Activated naive CD4-positive, alpha-beta T cell treated with anti-CD3 and anti-CD28 coated beads for 36 hours (primary cell): ENCODE measurements at regions not wholly inside any gene's neighbourhood (a gene's known extent, or its start where the extent isn't known, plus 50 kb on each side); places are given as distances from the start of the nearest gene placed in this dataset.

ENCODE experiments used
- CTCF ChIA-PET: fragments of 350-600 bp; sonication (Branson Sonifier 250); formaldehyde crosslinking; loops from one replicate; lab custom pipeline; 2021; ENCODE audit warnings: antibody characterized with exemption; lab: Charles Lee
- DNase-seq: peaks from one replicate; pipeline ENCODE4 v3.0.0-alpha.2; 2020
- H3K27ac Mint-ChIP-seq: one replicate; pipeline ENCODE4 v1.8.0; 2021; ENCODE audit warnings: mild to moderate bottlenecking, mixed read lengths
- H3K27me3 Mint-ChIP-seq: one replicate; pipeline ENCODE4 v1.8.0; 2021; ENCODE audit warnings: low read depth, mixed read lengths
- H3K36me3 Mint-ChIP-seq: one replicate; pipeline ENCODE4 v1.8.0; 2021; ENCODE audit warnings: low read depth, mixed read lengths
- H3K4me1 Mint-ChIP-seq: one replicate; pipeline ENCODE4 v1.8.0; 2021; ENCODE audit warnings: low read depth, mixed read lengths
- H3K4me3 Mint-ChIP-seq: one replicate; pipeline ENCODE4 v1.8.0; 2021; ENCODE audit warnings: mild to moderate bottlenecking, moderate library complexity, mixed read lengths
- H3K9me3 Mint-ChIP-seq: one replicate; pipeline ENCODE4 v1.8.0; 2021; ENCODE audit warnings: mixed read lengths
- intact Hi-C: fragments of 100-400 bp; cut with micrococcal nuclease; formaldehyde crosslinking; loops from one replicate; pipeline ENCODE4 v1.15.1; 2023

GRCh38 chr4:71194454-71194853 is 144.4 kb upstream of the SLC4A4 start:
- CTCF ChIA-PET, result interaction anchor here (1.1 kb wide), 1 partner anchor 9 kb away, joined by 3 read pairs; no protein-coding TSS in a partner anchor
- H3K4me3 Mint-ChIP-seq, result no peak overlapping the region

GRCh38 chr4:71195924-71196323 is 142.9 kb upstream of the SLC4A4 start:
- no peak overlapping the region for H3K4me3 Mint-ChIP-seq
- CTCF ChIA-PET, result interaction anchor here (0.9 kb wide), 1 partner anchor 11 kb away, joined by 4 read pairs; no protein-coding TSS in a partner anchor
- intact Hi-C loops, result no loop called here
- no peak for DNase-seq
- peaks cover 7% of the 10 kb centered on the region for H3K4me1 Mint-ChIP-seq
- no peaks in the 10 kb centered on the region for H3K9me3 Mint-ChIP-seq
- no peak overlapping the region for H3K27ac Mint-ChIP-seq
- peaks cover 24% of the 10 kb centered on the region for H3K27me3 Mint-ChIP-seq
- H3K36me3 Mint-ChIP-seq, result no peaks in the 10 kb centered on the region

More at GRCh38 chr4:71194454-71194853, 144.4 kb upstream of the SLC4A4 start:
- no peak for DNase-seq
- Mint-ChIP-seq H3K9me3 (no peaks in the 10 kb centered on the region), H3K4me1 (peaks cover 7% of the 10 kb centered on the region), H3K36me3 (no peaks in the 10 kb centered on the region), H3K27me3 (peaks cover 36% of the 10 kb centered on the region), H3K27ac (no peak overlapping the region)
- intact Hi-C loops, result no loop called here

GRCh38 chr4:71198958-71199357 is 139.9 kb upstream of the SLC4A4 start:
- DNase-seq, result no peak
- Mint-ChIP-seq H3K36me3 (no peaks in the 10 kb centered on the region), H3K4me1 (peaks cover 7% of the 10 kb centered on the region), H3K4me3 (no peak overlapping the region), H3K27me3 (peaks cover 5% of the 10 kb centered on the region), H3K9me3 (no peaks in the 10 kb centered on the region), H3K27ac (no peak overlapping the region)
- intact Hi-C loops, result no loop called here
- CTCF ChIA-PET, result interaction anchor here (0.6 kb wide), 1 partner anchor 243 kb away, joined by 3 read pairs; no protein-coding TSS in a partner anchor

GRCh38 chr4:71201057-71201456 is 137.8 kb upstream of the SLC4A4 start:
- Mint-ChIP-seq H3K4me1 (peaks cover 7% of the 10 kb centered on the region), H3K36me3 (no peaks in the 10 kb centered on the region), H3K27me3 (peaks cover 1% of the 10 kb centered on the region), H3K9me3 (no peaks in the 10 kb centered on the region), H3K4me3 (no peak overlapping the region), H3K27ac (no peak overlapping the region)
- CTCF ChIA-PET, result interaction anchor here (0.6 to 0.7 kb wide), 2 partner anchors 16 to 473 kb away, joined by 4 read pairs; no protein-coding TSS in a partner anchor
- no peak for DNase-seq
- intact Hi-C loops, result no loop called here

GRCh38 chr4:71201817-71202576 is 136.8 kb upstream of the SLC4A4 start:
- H3K4me3 Mint-ChIP-seq, result no peak overlapping the region
- H3K4me1 Mint-ChIP-seq, result peaks cover 7% of the 10 kb centered on the region
- CTCF ChIA-PET, result interaction anchor here (0.7 kb wide), 1 partner anchor 17 kb away, joined by 4 read pairs; no protein-coding TSS in a partner anchor
- H3K9me3 Mint-ChIP-seq, result no peaks in the 10 kb centered on the region
- intact Hi-C loops, result no loop called here
- DNase-seq, result no peak
- H3K27me3 Mint-ChIP-seq, result no peaks in the 10 kb centered on the region
- no peak overlapping the region for H3K27ac Mint-ChIP-seq
- no peaks in the 10 kb centered on the region for H3K36me3 Mint-ChIP-seq

DNA sequence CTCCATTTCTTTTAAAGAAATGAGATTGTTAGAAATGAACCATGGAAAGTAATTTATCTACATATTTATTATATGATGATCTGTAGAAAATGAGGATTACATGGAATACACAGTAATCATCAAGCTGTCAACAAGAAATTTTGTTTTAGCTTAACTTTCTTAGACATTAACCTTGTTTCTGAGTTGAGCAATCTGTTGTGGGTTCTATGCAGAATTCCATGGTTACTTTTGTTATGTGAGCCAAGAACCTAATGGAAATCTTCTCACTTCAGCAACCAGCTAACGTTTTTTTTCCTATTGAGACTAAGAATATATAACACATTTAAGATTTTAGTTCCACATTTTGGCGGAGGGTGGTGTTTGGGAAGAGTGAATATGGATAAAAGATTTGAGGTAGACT is 136.1 kb upstream of the SLC4A4 start:
- H3K36me3 Mint-ChIP-seq, result no peaks in the 10 kb centered on the region
- H3K9me3 Mint-ChIP-seq, result no peaks in the 10 kb centered on the region
- CTCF ChIA-PET, result interaction anchor here (0.6 to 0.7 kb wide), 2 partner anchors 147 to 193 kb away, joined by 3 to 4 read pairs; no protein-coding TSS in a partner anchor
- no peaks in the 10 kb centered on the region for H3K27me3 Mint-ChIP-seq
- H3K4me3 Mint-ChIP-seq, result no peak overlapping the region
- no peak overlapping the region for H3K27ac Mint-ChIP-seq
- DNase-seq, result no peak
- intact Hi-C loops, result no loop called here
- H3K4me1 Mint-ChIP-seq, result peaks cover 7% of the 10 kb centered on the region

- Mint-ChIP-seq H3K36me3 (no peaks in the 10 kb centered on the region), H3K27me3 (no peaks in the 10 kb centered on the region), H3K4me1 (peaks cover 1% of the 10 kb centered on the region), H3K9me3 (no peaks in the 10 kb centered on the region), H3K27ac (no peak overlapping the region), H3K4me3 (no peak overlapping the region)
- CTCF ChIA-PET, result no interaction called here
- no peak for DNase-seq
- intact Hi-C loops, result no loop called here
These were observed 134.8 kb upstream of the SLC4A4 start for GRCh38 chr4:71204056-71204455.

DNA sequence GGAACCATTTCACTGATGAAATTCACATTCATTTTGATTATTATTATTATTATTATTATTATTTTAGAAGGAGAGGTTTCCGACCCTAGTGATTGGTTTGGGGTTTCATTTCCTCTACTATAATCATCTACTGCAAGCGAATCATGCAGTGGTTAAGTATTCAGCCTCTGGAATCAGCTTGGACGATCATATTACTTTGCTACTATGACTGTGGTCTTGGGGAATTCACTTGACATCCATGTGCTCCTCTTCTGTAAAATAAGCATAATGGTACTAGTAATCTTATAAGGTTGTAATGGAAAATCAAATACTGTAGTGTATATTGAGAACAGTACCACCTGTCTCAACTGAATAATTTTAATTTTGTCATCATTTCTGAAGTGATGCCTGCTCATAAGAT is 132.1 kb upstream of the SLC4A4 start:
- CTCF ChIA-PET, result no interaction called here
- Mint-ChIP-seq H3K36me3 (no peaks in the 10 kb centered on the region), H3K27ac (no peak overlapping the region), H3K4me3 (no peak overlapping the region), H3K27me3 (no peaks in the 10 kb centered on the region), H3K9me3 (no peaks in the 10 kb centered on the region), H3K4me1 (no peaks in the 10 kb centered on the region)
- no peak for DNase-seq
- intact Hi-C loops, result no loop called here

GRCh38 chr4:71209161-71209560 is 129.7 kb upstream of the SLC4A4 start:
- CTCF ChIA-PET, result interaction anchor here (0.6 kb wide), 1 partner anchor 15 kb away, joined by 3 read pairs; no protein-coding TSS in a partner anchor
- no peak overlapping the region for H3K27ac Mint-ChIP-seq
- H3K27me3 Mint-ChIP-seq, result no peaks in the 10 kb centered on the region
- H3K36me3 Mint-ChIP-seq, result no peaks in the 10 kb centered on the region
- H3K4me1 Mint-ChIP-seq, result no peaks in the 10 kb centered on the region
- intact Hi-C loops, result no loop called here
- H3K9me3 Mint-ChIP-seq, result no peaks in the 10 kb centered on the region
- DNase-seq, result no peak
- no peak overlapping the region for H3K4me3 Mint-ChIP-seq

DNA sequence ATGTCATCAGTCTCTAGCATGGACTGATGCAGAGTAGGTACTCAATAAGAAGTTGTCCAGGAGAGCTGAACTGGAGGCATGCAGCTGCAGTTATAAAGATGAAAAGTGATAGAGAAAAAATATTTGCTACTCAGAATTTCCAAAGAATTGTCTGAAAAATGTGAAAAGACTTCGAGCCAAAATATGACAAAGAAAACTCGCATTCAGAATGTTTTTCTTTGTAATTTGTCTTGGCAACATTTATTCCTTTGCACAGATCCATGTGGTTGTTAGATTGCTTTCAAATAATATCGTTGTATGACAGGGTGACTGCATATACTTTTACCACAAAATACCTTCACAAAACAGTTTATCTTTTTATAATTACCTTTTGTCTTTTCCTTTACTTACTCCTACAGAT is 128.0 kb upstream of the SLC4A4 start:
- H3K36me3 Mint-ChIP-seq, result no peaks in the 10 kb centered on the region
- no peaks in the 10 kb centered on the region for H3K4me1 Mint-ChIP-seq
- no peak overlapping the region for H3K27ac Mint-ChIP-seq
- no peaks in the 10 kb centered on the region for H3K9me3 Mint-ChIP-seq
- H3K4me3 Mint-ChIP-seq, result no peak overlapping the region
- intact Hi-C loops, result no loop called here
- DNase-seq, result no peak
- H3K27me3 Mint-ChIP-seq, result no peaks in the 10 kb centered on the region
- CTCF ChIA-PET, result no interaction called here

- Mint-ChIP-seq H3K4me3 (no peak overlapping the region), H3K9me3 (no peaks in the 10 kb centered on the region), H3K4me1 (no peaks in the 10 kb centered on the region), H3K27me3 (no peaks in the 10 kb centered on the region), H3K27ac (no peak overlapping the region), H3K36me3 (no peaks in the 10 kb centered on the region)
- intact Hi-C loops, result no loop called here
- no peak for DNase-seq
- CTCF ChIA-PET, result interaction anchor here (0.6 kb wide), 1 partner anchor 1477 kb away, joined by 3 read pairs; no protein-coding TSS in a partner anchor
These were observed 127.1 kb upstream of the SLC4A4 start for GRCh38 chr4:71211748-71212147.

DNA sequence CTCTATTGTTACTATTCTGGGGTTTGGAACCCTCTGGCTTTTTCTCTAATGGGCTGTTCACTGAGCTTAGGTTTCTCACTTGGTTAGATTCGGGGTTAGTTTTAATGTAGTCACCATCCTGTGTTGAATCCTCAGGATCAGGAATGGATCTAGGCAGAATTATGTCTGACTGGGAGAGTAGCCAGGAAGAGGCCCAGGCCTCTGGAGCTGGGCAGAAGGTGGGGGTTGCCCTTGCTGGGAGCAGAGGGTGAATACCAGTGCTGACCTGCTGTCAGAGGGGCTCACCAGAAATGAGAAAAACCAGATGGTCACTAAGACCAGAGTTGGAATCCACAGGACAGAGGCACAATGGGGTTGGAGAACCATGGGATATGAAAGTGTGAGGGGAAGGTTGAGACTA is 126.6 kb upstream of the SLC4A4 start:
- DNase-seq, result no peak
- Mint-ChIP-seq H3K27ac (no peak overlapping the region), H3K4me1 (no peaks in the 10 kb centered on the region), H3K4me3 (no peak overlapping the region), H3K27me3 (no peaks in the 10 kb centered on the region), H3K9me3 (no peaks in the 10 kb centered on the region), H3K36me3 (no peaks in the 10 kb centered on the region)
- intact Hi-C loops, result no loop called here
- CTCF ChIA-PET, result interaction anchor here (0.6 kb wide), 1 partner anchor 1477 kb away, joined by 3 read pairs; no protein-coding TSS in a partner anchor

DNA sequence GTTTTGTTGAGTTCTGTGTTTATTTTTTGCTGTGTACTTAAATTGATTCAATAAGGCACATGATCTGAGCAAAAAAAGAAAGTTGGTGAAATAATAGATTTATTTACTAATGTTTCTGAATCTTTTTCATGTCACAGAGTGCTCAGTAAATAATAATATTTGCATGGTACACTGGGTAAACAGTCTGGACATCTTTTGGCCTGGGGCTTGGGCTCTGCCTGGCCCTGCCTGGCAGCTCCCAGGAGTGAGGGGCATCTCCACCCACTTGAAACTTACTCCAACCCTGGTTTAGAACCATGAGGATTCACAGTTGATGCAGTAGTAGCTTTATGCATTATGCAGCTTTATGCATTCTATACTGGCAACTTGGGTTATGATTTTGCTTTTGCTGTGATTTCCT is 124.2 kb upstream of the SLC4A4 start:
- Mint-ChIP-seq H3K9me3 (no peaks in the 10 kb centered on the region), H3K4me3 (no peak overlapping the region), H3K27me3 (peaks cover 3% of the 10 kb centered on the region), H3K4me1 (no peaks in the 10 kb centered on the region), H3K27ac (no peak overlapping the region), H3K36me3 (no peaks in the 10 kb centered on the region)
- CTCF ChIA-PET, result no interaction called here
- no peak for DNase-seq
- intact Hi-C loops, result no loop called here
